GM13976 (cell line): ENCODE measurements at regions not wholly inside any gene's neighbourhood (a gene's known extent, or its start where the extent isn't known, plus 50 kb on each side); places are given as distances from the start of the nearest gene placed in this dataset.

Experiments
- DNase-seq: peaks from one replicate; pipeline ENCODE4 v3.0.0; 2012; ENCODE audit warnings: low spot score
- CTCF ChIP-seq: IDR thresholded peaks from 2 replicates; pipeline ENCODE4 v1.5.1; 2012; ENCODE audit warnings: borderline replicate concordance, mild to moderate bottlenecking; ENCODE audit not compliant: insufficient read depth; ENCODE audit errors: extremely low read depth, missing control alignments, control extremely low read depth
- in situ Hi-C: fragments of 300-500 bp; cut with MboI; formaldehyde crosslinking; loops from one replicate; pipeline ENCODE4 v1.12.0; 2022; ENCODE audit warnings: low sequenced_read_pairs, mixed read lengths, inconsistent platforms; ENCODE audit not compliant: unreplicated experiment

- TF ChIP-seq CTCF, result no peak
- DNase-seq, result no peak
- in situ Hi-C loops, result no loop called here
These were observed 326.8 kb downstream of the MFSD1 start for GRCh38 chr3:159128628-159129027.

- no peak for TF ChIP-seq CTCF
- in situ Hi-C loops, result loop anchor here (10.0 kb wide), 1 partner anchor 125 kb away; no protein-coding TSS in a partner anchor
- DNase-seq, result no peak
These were observed 328.3 kb downstream of the MFSD1 start for GRCh38 chr3:159130108-159130507.

- DNase-seq, result no peak
- TF ChIP-seq CTCF, result no peak
- in situ Hi-C loops, result loop anchor here (10.0 kb wide), 1 partner anchor 123 kb away; no protein-coding TSS in a partner anchor
These were observed 329.5 kb downstream of the MFSD1 start for GRCh38 chr3:159131376-159131775.

GRCh38 chr3:159137949-159138348 lies 336.1 kb downstream of the MFSD1 start:
- in situ Hi-C loops, result loop anchor here (10.0 kb wide), 1 partner anchor 117 kb away; no protein-coding TSS in a partner anchor
- no peak for TF ChIP-seq CTCF
- DNase-seq, result no peak

- no peak for TF ChIP-seq CTCF
- in situ Hi-C loops, result loop anchor here (10.0 kb wide), 1 partner anchor 115 kb away; no protein-coding TSS in a partner anchor
- no peak for DNase-seq
These were observed 337.5 kb downstream of the MFSD1 start for GRCh38 chr3:159139326-159139725.

GRCh38 chr3:159144472-159144871 lies 342.6 kb downstream of the MFSD1 start:
- DNase-seq, result no peak
- in situ Hi-C loops, result no loop called here
- TF ChIP-seq CTCF, result no peak
